ENCODE measurements at regions not wholly inside any gene's neighbourhood (a gene's known extent, or its start where the extent isn't known, plus 50 kb on each side); places are given as distances from the start of the nearest gene placed in this dataset.
"Not testable (repeated sequence)": the region's sequence is repeated elsewhere in the genome, so short reads cannot be mapped to it uniquely, and the experiment has no call there.

GRCh38 chr12:31906557-31907301, 52.5 kb upstream of the RESF1 start:
- DNase-seq (ENCODE audit: low read depth): no peak

DNA sequence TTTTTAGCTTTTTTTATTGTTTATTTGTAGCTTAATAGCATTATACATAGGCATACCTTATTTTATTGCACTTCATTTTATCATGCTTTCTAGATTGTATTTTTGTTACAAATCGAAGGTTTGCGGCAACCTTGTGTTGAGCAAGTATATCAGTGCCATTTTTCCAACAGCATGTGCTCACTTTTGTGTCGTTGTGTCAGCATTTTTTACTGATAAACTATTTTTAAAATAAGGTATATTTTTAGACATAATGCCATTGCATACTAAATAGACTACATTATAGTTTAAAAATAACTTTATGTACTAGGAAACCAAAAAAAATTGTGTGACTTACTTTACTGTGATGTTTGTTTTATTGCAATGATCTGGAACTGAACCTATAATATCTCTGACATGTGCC, 56.2 kb upstream of the RESF1 start:
- no peak for DNase-seq (ENCODE audit: low read depth)

DNA sequence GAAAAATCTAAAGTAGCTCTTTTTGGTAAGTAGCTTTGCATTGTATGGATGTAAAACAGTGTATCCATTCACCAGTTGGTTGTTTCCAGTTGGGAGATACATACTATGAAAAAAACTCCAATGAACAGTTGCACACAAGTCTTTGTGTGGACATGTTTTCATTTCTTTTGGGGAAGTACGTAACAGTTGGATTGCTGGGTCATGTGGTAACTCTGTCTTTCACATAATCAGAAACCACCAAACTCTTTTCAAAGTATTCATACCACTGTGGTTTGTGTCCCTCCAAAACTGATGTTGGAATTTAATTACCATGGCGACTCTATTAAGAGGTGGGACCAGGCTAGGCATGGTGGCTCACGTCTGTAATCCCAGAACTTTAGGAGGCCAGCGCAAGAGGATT, 58.9 kb upstream of the RESF1 start:
- no peak for DNase-seq (ENCODE audit: low read depth)

GRCh38 chr12:31899109-31899508, 60.1 kb upstream of the RESF1 start:
- no peak for DNase-seq (ENCODE audit: low read depth)

DNA sequence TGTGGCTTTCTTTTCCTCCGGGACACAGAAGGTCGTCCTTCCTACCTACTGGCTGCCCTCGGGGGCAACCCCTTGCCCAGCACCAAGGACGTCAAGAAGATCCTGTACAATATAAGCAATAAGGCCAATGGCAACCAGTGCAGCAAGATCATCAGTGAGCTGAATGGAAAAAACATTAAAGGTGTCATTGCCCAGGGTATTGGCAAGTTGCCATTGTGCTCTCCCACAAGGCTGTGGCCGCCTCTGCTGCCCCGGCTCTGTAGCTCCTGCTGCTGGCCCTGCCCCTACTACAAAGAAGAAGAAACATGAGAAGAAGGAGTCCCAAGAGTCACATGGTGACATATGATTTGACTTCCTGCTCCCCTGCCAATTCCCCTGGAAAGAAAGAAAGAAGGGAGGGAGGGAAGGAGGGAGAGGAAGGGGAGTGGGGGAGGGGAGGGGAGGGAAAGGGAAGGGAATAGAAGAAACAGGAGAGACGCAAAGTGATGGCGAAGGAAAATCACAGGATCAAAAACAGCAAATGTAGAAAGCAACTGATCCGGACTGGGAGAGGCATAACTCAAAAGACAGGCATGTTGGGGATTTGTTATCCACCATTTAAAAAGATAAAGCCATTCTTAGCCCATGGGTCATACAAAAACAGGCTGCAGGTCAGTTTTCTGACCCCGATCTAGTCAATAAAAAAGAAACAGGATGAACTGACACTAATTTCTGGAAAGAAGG, 61.3 kb upstream of the RESF1 start:
- no peak for DNase-seq (ENCODE audit: low read depth)

DNA sequence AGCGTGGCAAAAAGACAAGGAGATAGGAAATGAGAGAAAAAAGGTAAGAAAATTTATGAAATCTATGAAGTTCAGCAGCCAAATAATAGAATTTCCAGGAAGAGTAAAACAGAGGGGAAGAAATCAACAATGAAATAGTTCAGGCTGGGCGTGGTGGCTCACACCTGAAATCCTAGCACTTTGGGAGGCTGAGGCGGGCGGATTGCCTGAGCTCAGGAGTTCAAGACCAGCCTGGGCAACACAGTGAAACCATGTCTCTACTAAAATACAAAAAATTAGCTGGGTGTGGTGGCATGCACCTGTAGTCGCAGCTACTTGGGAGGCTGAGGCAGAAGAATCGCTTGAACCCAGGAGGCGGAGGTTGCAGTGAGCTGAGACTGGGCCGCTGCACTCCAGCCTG, 62.1 kb upstream of the RESF1 start:
- DNase-seq (ENCODE audit: low read depth): not testable (repeated sequence)

- DNase-seq (ENCODE audit: low read depth): peak; percentile 70
Observed at GRCh38 chr12:31896514-31897039, 62.6 kb upstream of the RESF1 start.

DNA sequence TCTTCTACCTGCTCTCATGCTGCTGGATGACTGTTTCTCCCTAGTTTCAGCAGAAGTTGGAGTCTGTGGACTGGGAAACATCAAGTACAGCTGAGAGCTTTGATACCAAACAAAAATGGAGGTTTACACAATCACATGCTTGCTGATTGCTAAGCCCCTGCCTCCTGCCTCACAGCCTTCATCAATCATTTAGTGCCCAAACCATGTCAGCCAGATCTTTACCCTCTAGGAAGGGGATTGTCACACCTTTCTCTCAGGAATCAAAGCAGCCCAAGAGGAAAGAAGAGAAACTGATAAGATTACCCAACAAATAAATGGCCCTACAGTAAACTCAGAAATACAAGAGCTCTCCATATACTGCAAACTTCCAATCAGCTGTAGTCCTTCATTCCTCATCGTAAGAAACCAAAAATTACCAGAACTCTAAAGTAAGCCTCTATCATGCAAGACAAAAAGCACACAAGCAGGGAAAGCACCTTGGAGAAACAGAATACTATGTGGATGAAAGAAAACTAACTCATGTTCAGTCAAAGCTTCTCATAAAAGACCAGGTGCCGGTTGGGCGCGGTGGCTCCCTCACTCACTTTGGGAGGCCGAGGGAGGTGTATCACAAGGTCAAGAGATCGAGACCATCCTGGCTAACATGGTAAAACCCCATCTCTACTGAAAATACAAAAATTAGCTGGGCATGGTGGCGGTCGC, 63.6 kb upstream of the RESF1 start:
- DNase-seq (ENCODE audit: low read depth): no peak

- DNase-seq (ENCODE audit: low read depth): no peak
Observed at GRCh38 chr12:31890295-31891285, 68.6 kb upstream of the RESF1 start.

DNA sequence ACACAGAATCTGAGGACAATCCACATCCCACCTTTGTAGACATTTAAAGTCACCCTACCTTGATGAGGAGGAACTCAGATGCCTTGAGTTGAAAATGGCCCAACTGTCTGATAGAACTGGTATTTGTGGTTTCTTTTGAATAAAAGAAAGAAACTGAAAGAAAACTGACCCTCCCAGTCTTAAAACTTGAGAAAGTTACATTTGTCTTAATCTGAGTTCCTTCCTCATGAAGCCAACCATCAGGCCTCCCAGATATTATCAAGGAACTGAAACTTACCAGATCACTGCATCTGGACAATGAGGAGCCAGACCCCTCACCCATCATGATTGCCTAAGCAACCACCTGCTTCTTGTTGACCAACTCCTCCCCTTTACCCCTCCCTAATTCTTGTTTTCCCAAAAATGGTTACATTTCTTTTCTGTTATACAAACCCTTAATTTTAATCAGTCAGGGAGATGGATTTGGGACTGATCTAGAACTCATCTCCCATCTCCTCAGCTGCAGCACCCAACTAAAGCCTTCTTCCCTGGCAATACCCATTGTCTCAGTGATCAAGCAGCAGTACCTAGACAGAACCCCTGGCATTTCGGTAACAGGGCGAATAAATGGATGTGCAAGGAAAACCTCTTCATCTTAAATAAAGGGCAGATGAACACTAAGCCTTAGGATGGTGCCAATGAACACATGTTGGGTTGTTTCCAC, 72.0 kb upstream of the RESF1 start:
- DNase-seq (ENCODE audit: low read depth): no peak

DNA sequence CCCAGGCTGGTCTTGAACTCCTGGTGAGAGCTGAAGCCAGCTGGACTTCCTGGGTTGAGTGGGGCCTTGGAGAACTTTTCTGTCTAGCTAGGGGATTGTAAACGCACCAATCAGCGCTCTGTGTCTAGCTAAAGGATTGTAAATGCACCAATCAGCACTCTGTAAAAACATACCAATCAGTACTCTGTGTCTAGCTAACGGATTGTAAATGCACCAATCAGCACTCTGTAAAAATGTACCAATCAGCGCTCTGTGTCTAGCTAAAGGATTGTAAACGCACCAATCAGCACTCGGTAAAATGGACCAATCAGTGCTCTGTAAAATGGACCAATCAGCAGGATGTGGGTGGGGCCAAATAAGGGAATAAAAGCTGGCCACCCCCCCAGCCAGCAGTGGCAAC, 76.5 kb upstream of the RESF1 start:
- DNase-seq (ENCODE audit: low read depth): not testable (repeated sequence)

DNA sequence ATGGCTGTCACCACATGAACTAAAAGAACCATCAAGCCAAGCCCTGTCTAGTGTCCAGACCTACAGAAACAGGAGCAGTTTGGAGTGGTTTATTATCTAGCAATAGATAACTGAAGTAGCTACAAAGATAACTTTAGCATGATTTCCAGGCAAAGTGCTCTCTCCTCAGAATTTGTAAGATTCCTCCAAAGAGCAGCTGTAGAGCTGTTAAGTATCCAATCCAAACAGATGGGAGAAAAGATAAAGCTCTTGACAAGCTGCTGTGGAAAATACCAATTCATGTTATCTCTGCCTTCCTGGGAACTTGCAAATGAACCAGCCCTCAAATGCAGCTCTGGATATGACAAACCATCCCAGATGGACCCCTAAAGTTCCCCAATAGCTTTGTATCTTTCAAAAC, 78.9 kb upstream of the RESF1 start:
- no peak for DNase-seq (ENCODE audit: low read depth)

DNA sequence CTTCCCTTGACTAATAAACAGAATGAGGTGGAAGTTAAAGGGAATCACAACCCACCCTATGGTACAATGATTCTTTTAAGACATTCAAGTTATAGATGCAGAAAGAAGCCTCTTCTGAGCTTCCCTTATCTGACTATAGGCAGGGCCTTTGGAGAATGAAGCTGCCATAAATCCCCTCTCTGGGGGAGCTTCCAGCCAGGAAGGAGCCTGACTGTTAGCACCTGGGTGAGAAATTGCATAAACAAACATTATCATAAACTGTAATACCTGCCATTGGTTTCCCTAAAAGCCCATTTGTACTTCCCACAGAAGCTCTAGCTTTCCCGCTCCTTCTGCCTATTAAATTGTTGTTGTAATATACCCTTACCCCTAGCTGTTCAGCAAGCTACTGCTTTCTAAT, 81.3 kb upstream of the RESF1 start:
- no peak for DNase-seq (ENCODE audit: low read depth)

GRCh38 chr12:31876568-31877424, 82.4 kb upstream of the RESF1 start:
- DNase-seq (ENCODE audit: low read depth): no peak

DNA sequence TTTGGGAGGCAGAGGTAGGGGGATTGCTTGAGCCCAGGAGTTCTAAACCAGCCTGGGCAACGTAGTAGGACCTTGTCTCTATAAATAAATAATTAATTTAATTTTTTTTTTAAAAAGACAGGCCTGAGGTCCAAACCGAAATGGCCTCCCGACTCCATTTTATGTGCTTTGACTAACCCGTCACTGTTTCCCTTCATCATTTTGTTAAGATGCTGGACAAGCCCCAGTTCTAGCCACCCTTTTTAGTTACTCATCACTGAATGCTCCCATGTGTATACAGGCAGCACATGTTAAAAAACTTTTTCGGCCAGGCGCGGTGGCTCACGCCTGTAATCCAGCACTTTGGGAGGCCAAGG, 83.6 kb upstream of the RESF1 start:
- DNase-seq (ENCODE audit: low read depth): no peak

GRCh38 chr12:31874961-31875608, 84.1 kb upstream of the RESF1 start:
- DNase-seq (ENCODE audit: low read depth): peak; percentile 30

GRCh38 chr12:31872831-31873604, 86.2 kb upstream of the RESF1 start:
- no peak for DNase-seq (ENCODE audit: low read depth)

- DNase-seq (ENCODE audit: low read depth): no peak
Observed at GRCh38 chr12:31869972-31870371, 89.2 kb upstream of the RESF1 start.

- DNase-seq (ENCODE audit: low read depth): no peak
Observed at GRCh38 chr12:31868965-31869364, 90.2 kb upstream of the RESF1 start.
